ENCODE measurements at regions not wholly inside any gene's neighbourhood (a gene's known extent, or its start where the extent isn't known, plus 50 kb on each side); places are given as distances from the start of the nearest gene placed in this dataset.

DNA sequence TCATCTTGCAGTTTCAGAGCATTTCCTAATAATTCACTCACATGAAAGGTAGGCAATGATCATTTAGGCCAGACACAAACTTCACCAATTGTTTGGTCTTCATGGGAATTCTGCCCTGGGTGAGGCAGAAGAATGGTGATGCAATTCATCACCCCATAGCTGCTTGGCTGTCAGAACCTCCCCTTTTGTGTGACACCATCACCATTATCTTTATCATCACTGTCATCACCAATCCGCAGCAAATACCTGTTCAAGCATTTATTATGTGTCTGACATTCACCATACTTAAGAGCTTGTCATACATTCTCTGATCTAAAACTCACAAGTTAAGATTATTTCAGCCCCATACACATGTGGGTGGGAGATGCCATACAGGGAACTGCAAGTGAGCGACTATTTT lies 799.5 kb upstream of the LRRN3 start:
- TF ChIP-seq, protein P1, sequence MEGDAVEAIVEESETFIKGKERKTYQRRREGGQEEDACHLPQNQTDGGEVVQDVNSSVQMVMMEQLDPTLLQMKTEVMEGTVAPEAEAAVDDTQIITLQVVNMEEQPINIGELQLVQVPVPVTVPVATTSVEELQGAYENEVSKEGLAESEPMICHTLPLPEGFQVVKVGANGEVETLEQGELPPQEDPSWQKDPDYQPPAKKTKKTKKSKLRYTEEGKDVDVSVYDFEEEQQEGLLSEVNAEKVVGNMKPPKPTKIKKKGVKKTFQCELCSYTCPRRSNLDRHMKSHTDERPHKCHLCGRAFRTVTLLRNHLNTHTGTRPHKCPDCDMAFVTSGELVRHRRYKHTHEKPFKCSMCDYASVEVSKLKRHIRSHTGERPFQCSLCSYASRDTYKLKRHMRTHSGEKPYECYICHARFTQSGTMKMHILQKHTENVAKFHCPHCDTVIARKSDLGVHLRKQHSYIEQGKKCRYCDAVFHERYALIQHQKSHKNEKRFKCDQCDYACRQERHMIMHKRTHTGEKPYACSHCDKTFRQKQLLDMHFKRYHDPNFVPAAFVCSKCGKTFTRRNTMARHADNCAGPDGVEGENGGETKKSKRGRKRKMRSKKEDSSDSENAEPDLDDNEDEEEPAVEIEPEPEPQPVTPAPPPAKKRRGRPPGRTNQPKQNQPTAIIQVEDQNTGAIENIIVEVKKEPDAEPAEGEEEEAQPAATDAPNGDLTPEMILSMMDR (IDR thresholded peaks at IDR 0.05): no peak
- TF ChIP-seq POLR2A (IDR thresholded peaks at IDR 0.05): no peak

Data from thyroid gland (tissue), 4 donors.